Esophagus squamous epithelium (tissue), 5 donors: ENCODE measurements at regions not wholly inside any gene's neighbourhood (a gene's known extent, or its start where the extent isn't known, plus 50 kb on each side); places are given as distances from the start of the nearest gene placed in this dataset.

Experiments
- DNase-seq: peaks from one replicate; lab custom pipeline; 2025; lab: John Stamatoyannopoulos, UW
- H3K27ac ChIP-seq, 4 donors: fragments of 200-600 bp; sonication (generic); one replicate each; pipeline ENCODE4 v1.5.1; 2016 to 2019; ENCODE audit warnings: mild to moderate bottlenecking in 1 of 4
- H3K27me3 ChIP-seq, 4 donors: fragments of 200-600 bp; sonication (generic); 1 replicate in 3 of 4; 2 replicates in 1 of 4; pipeline versions ENCODE4 v1.5.1 to v1.6.0; 2017 to 2021; ENCODE audit warnings: antibody characterized with exemption in 1 of 4
- H3K36me3 ChIP-seq, 3 donors: fragments of 200-600 bp; sonication (generic); one replicate each; pipeline ENCODE4 v1.5.1; 2016 to 2019
- H3K4me1 ChIP-seq, 3 donors: fragments of 200-600 bp; sonication (generic); one replicate each; pipeline ENCODE4 v1.5.1; 2017 to 2019
- H3K4me3 ChIP-seq, 4 donors: fragments of 200-600 bp; sonication (generic); 1 replicate in 3 of 4; 2 replicates in 1 of 4; pipeline ENCODE4 v1.5.1; 2016 to 2019; ENCODE audit warnings: mild to moderate bottlenecking in 2 of 4, moderate library complexity in 1 of 4
- H3K9me3 ChIP-seq, 3 donors: fragments of 200-600 bp; sonication (generic); one replicate each; pipeline ENCODE4 v1.5.1; 2016 to 2019
- CTCF ChIP-seq, 6 experiments: fragments of 450-650 bp in 4 of 6; fragments of 200-600 bp in 2 of 6; sonication (generic) in 2 of 6; IDR thresholded peaks; one replicate each; pipeline ENCODE4 v1.5.1; 2016 to 2019; ENCODE audit warnings: antibody characterized with exemption in 6 of 6, mild to moderate bottlenecking in 4 of 6, moderate library complexity in 4 of 6
- POLR2A ChIP-seq, 4 donors: fragments of 450-650 bp; IDR thresholded peaks; one replicate each; pipeline ENCODE4 v1.6.1; 2017; ENCODE audit warnings: antibody characterized with exemption in 4 of 4, mild to moderate bottlenecking in 4 of 4, moderate library complexity in 3 of 4
- WGBS, 2 donors: methylation state at CpG; one replicate each; pipeline ENCODE4 v1.1.5; 2018; 5-methylcytosine and 5-hydroxymethylcytosine counted together
- intact Hi-C: fragments of 100-400 bp; cut with DNase I; formaldehyde crosslinking; loops from one replicate; pipeline ENCODE4 v1.15.0; 2022
- donor health status: DM: yes; HTN: yes; CAD: no.

GRCh38 chr13:40376296-40376849 is 290.1 kb downstream of the FOXO1 start:
- no peak for TF ChIP-seq POLR2A (IDR thresholded peaks at IDR 0.05)
- TF ChIP-seq CTCF (IDR thresholded peaks at IDR 0.05), result no peak
- no peak for DNase-seq

GRCh38 chr13:40376867-40377535 is 289.4 kb downstream of the FOXO1 start:
- Histone ChIP-seq H3K36me3 (no peaks in the 10 kb centered on the region), H3K4me3 (no peak overlapping the region), H3K4me1 (peaks cover 11 to 31% (median 13%) of the 10 kb centered on the region in 3 donors), H3K27me3 (peaks cover 0 to 95% (median 3%) of the 10 kb centered on the region in 4 donors), H3K9me3 (peaks cover 0 to 4% (median 0%) of the 10 kb centered on the region in 3 donors), H3K27ac (no peak overlapping the region)
- TF ChIP-seq CTCF (IDR thresholded peaks at IDR 0.05) (no peak), POLR2A (IDR thresholded peaks at IDR 0.05) (no peak)
- DNase-seq, result no peak
- WGBS, 2 donors, result 31 to 44% methylated on average over 9 to 10 of the region's 10 CpGs
- intact Hi-C loops, result no loop called here

More at GRCh38 chr13:40376296-40376849, 290.1 kb downstream of the FOXO1 start:
- Histone ChIP-seq H3K4me3 (no peak overlapping the region), H3K36me3 (no peaks in the 10 kb centered on the region), H3K27ac (no peak overlapping the region), H3K4me1 (peaks cover 11 to 31% (median 13%) of the 10 kb centered on the region in 3 donors), H3K9me3 (peaks cover 0 to 4% (median 0%) of the 10 kb centered on the region in 3 donors), H3K27me3 (peaks cover 0 to 95% (median 3%) of the 10 kb centered on the region in 4 donors)
- intact Hi-C loops, result no loop called here
- 83 to 94% methylated on average over 2 to 3 of the region's 4 CpGs for WGBS, 2 donors

- Histone ChIP-seq H3K36me3 (no peaks in the 10 kb centered on the region), H3K27me3 (peaks cover 0 to 95% (median 3%) of the 10 kb centered on the region in 4 donors), H3K4me3 (peak overlapping the region in 1 of 4 donors; percentile 16), H3K9me3 (peaks cover 0 to 4% (median 0%) of the 10 kb centered on the region in 3 donors), H3K27ac (no peak overlapping the region), H3K4me1 (peaks cover 11 to 31% (median 13%) of the 10 kb centered on the region in 3 donors)
- 53 to 63% methylated on average over 8 of the region's 8 CpGs for WGBS, 2 donors
- DNase-seq, result no peak
- TF ChIP-seq POLR2A (IDR thresholded peaks at IDR 0.05) (no peak), CTCF (IDR thresholded peaks at IDR 0.05) (no peak)
- intact Hi-C loops, result no loop called here
Observed at GRCh38 chr13:40377783-40378182, 288.7 kb downstream of the FOXO1 start.

- H3K4me1 ChIP-seq, result peaks cover 13 to 42% (median 16%) of the 10 kb centered on the region in 3 donors
- no peak for TF ChIP-seq CTCF (IDR thresholded peaks at IDR 0.05)
- no peak for TF ChIP-seq POLR2A (IDR thresholded peaks at IDR 0.05)
- H3K27ac ChIP-seq, result no peak overlapping the region
- no peaks in the 10 kb centered on the region for H3K36me3 ChIP-seq
- H3K9me3 ChIP-seq, result peaks cover 0 to 4% (median 0%) of the 10 kb centered on the region in 3 donors
- intact Hi-C loops, result no loop called here
- no peak overlapping the region for H3K4me3 ChIP-seq
- peaks cover 0 to 92% (median 3%) of the 10 kb centered on the region in 4 donors for H3K27me3 ChIP-seq
- WGBS, 2 donors, result 74 to 77% methylated on average over 3 of the region's 3 CpGs
- no peak for DNase-seq
Observed at GRCh38 chr13:40379196-40379595, 287.2 kb downstream of the FOXO1 start.
